ENCODE measurements at regions not wholly inside any gene's neighbourhood (a gene's known extent, or its start where the extent isn't known, plus 50 kb on each side); places are given as distances from the start of the nearest gene placed in this dataset.

DNA sequence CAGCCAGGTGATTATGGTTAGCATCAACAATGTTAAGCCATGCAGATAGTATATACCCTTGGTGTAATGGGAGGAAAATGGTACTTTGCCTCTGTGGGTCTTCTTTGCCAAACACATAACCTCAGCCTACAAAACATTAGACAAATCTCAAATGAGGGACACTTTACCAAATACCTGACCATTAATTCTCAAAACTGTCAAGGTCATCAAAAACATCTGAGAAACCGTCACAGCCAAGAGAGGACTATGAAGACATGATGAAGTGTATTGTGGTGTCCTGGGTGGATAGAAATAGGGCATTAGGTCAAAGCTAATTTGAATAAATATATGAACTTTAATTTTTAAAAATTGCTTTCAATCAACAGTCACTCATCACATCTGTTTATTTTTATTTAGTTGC, 1036.1 kb downstream of the AGBL1 start:
- H3K27me3 ChIP-seq (replicated peaks; ENCODE audit: insufficient read depth), result no peaks in the 10 kb centered on the region
- H3K36me3 ChIP-seq, result no peaks in the 10 kb centered on the region
- H3K9me3 ChIP-seq, result no peaks in the 10 kb centered on the region
- no peaks in the 10 kb centered on the region for H3K4me1 ChIP-seq (replicated peaks)
- H3K4me3 ChIP-seq, result no peak overlapping the region
- intact Hi-C loops (cut with DNase I), result loop anchor here (2.0 kb wide), 1 partner anchor 15 kb away; no protein-coding TSS in a partner anchor
- TF ChIP-seq POLR2AphosphoS5 (IDR thresholded peaks at IDR 0.05), result no peak
- no peak for DNase-seq (ENCODE audit: low spot score)
- H3K27ac ChIP-seq, result no peak overlapping the region
- 92% methylated on average over 1 of the region's 1 CpG for WGBS

GRCh38 chr15:87099916-87100315, 1020.2 kb downstream of the AGBL1 start:
- Histone ChIP-seq H3K27ac (no peak overlapping the region), H3K9me3 (no peaks in the 10 kb centered on the region), H3K4me1 (replicated peaks) (no peaks in the 10 kb centered on the region), H3K4me3 (no peak overlapping the region), H3K36me3 (no peaks in the 10 kb centered on the region), H3K27me3 (replicated peaks; ENCODE audit: insufficient read depth) (no peaks in the 10 kb centered on the region)
- no peak for DNase-seq (ENCODE audit: low spot score)
- TF ChIP-seq POLR2A (IDR thresholded peaks at IDR 0.05) (no peak), CTCF (IDR thresholded peaks at IDR 0.05) (no peak), POLR2AphosphoS5 (IDR thresholded peaks at IDR 0.05) (no peak)
- 47% methylated on average over 3 of the region's 3 CpGs for WGBS
- intact Hi-C loops (cut with DNase I), result no loop called here

GRCh38 chr15:87089551-87089950, 1009.9 kb downstream of the AGBL1 start:
- DNase-seq (ENCODE audit: low spot score), result no peak
- no peak for TF ChIP-seq POLR2AphosphoS5 (IDR thresholded peaks at IDR 0.05)
- no peak for TF ChIP-seq POLR2A (IDR thresholded peaks at IDR 0.05)
- TF ChIP-seq CTCF (IDR thresholded peaks at IDR 0.05), result no peak
- H3K9me3 ChIP-seq, result no peaks in the 10 kb centered on the region
- H3K27me3 ChIP-seq (replicated peaks; ENCODE audit: insufficient read depth), result no peaks in the 10 kb centered on the region
- intact Hi-C loops (cut with DNase I), result no loop called here
- H3K36me3 ChIP-seq, result no peaks in the 10 kb centered on the region
- 82% methylated on average over 2 of the region's 2 CpGs for WGBS
- H3K4me1 ChIP-seq (replicated peaks), result no peaks in the 10 kb centered on the region
- no peak overlapping the region for H3K27ac ChIP-seq
- no peak overlapping the region for H3K4me3 ChIP-seq

DNA sequence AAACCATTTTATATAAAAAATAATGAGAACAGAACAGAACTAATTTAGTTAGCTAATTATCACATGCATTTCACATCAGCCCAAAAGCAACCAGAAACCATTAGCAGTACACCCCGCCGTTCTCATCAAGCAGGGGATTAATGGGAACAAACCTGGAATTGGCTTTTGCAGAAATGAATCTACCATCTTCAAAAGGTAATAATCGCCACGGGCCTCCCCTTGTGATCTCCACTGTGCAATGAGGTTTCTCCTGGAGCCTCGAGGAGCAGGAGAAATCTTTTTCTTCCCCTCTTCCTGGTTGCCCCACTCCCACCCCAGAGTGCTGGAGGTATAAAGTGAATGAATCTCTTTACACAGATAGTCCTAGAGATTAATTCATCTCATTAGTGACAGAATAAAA, 1003.5 kb downstream of the AGBL1 start:
- intact Hi-C loops (cut with DNase I), result no loop called here
- Histone ChIP-seq H3K27ac (no peak overlapping the region), H3K36me3 (no peaks in the 10 kb centered on the region), H3K27me3 (replicated peaks; ENCODE audit: insufficient read depth) (no peaks in the 10 kb centered on the region), H3K4me1 (replicated peaks) (no peaks in the 10 kb centered on the region), H3K4me3 (no peak overlapping the region), H3K9me3 (no peaks in the 10 kb centered on the region)
- 90% methylated on average over 5 of the region's 5 CpGs for WGBS
- no peak for DNase-seq (ENCODE audit: low spot score)
- no peak for TF ChIP-seq POLR2A (IDR thresholded peaks at IDR 0.05)

DNA sequence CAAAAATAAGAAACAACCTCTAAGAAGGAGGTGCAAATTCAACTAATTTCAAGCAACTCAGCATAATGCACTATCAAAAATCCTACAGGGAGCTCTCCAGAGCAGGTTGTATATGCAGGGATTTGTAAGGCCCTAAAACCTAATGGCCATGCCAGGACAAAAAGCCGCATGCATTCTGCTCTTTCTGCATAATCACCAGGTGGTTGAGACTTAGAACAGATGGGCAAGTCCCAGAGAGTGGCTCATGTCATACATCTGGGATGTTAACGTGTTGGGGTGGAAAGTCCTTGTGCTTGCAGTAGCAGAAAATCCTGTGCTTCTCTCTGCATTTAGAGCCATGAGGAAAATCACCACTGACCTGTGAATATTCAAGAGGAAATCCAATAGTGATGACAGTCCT, 1002.9 kb downstream of the AGBL1 start:
- Histone ChIP-seq H3K9me3 (no peaks in the 10 kb centered on the region), H3K4me1 (replicated peaks) (no peaks in the 10 kb centered on the region), H3K36me3 (no peaks in the 10 kb centered on the region), H3K27ac (no peak overlapping the region), H3K27me3 (replicated peaks; ENCODE audit: insufficient read depth) (no peaks in the 10 kb centered on the region), H3K4me3 (no peak overlapping the region)
- TF ChIP-seq POLR2A (IDR thresholded peaks at IDR 0.05) (no peak), POLR2AphosphoS5 (IDR thresholded peaks at IDR 0.05) (no peak), CTCF (IDR thresholded peaks at IDR 0.05) (no peak)
- no peak for DNase-seq (ENCODE audit: low spot score)
- 89% methylated on average over 2 of the region's 2 CpGs for WGBS
- intact Hi-C loops (cut with DNase I), result no loop called here

GRCh38 chr15:87080547-87080946, 1000.9 kb downstream of the AGBL1 start:
- TF ChIP-seq CTCF (IDR thresholded peaks at IDR 0.05), result no peak
- no peak for TF ChIP-seq POLR2A (IDR thresholded peaks at IDR 0.05)
- TF ChIP-seq POLR2AphosphoS5 (IDR thresholded peaks at IDR 0.05), result no peak
- H3K4me1 ChIP-seq (replicated peaks), result no peaks in the 10 kb centered on the region
- H3K4me3 ChIP-seq, result no peak overlapping the region
- WGBS, result 75% methylated on average over 5 of the region's 5 CpGs
- H3K27me3 ChIP-seq (replicated peaks; ENCODE audit: insufficient read depth), result no peaks in the 10 kb centered on the region
- no peak overlapping the region for H3K27ac ChIP-seq
- no peaks in the 10 kb centered on the region for H3K36me3 ChIP-seq
- intact Hi-C loops (cut with DNase I), result no loop called here
- no peak for DNase-seq (ENCODE audit: low spot score)
- no peaks in the 10 kb centered on the region for H3K9me3 ChIP-seq

Small RNAs in the stretch of these regions (small RNA-seq; reads per million reads assigned to genes)
- 0 reads per million in 2 donors for gene RNU6-185P

Measured in prostate gland (tissue), 2 donors.